B cell (primary cell): ENCODE measurements at regions not wholly inside any gene's neighbourhood (a gene's known extent, or its start where the extent isn't known, plus 50 kb on each side); places are given as distances from the start of the nearest gene placed in this dataset.

ENCODE experiments used
- ATAC-seq: fragments of 200-7000 bp; cut with Tn5 transposase; one replicate; pipeline ENCODE4 v1.10.0; 2021; ENCODE audit warnings: low read depth, mild to moderate bottlenecking, moderate number of reproducible peaks, moderate library complexity
- CTCF ChIA-PET: fragments of 350-600 bp; sonication (Branson Sonifier 250); formaldehyde crosslinking; loops from one replicate; lab custom pipeline; 2021; ENCODE audit warnings: antibody characterized with exemption, inconsistent platforms; lab: Charles Lee
- POLR2A ChIA-PET: fragments of 350-600 bp; sonication (Branson Sonifier 250); formaldehyde crosslinking; loops from one replicate; lab custom pipeline; 2021; ENCODE audit warnings: antibody characterized with exemption; lab: Charles Lee
- DNase-seq: peaks from one replicate; pipeline ENCODE4 v3.0.0; 2013
- H2AFZ ChIP-seq: 2 replicates; pipeline ENCODE4 v1.6.1; 2012; ENCODE audit warnings: mild to moderate bottlenecking, low read depth, low read length; ENCODE audit not compliant: insufficient read depth, poor library complexity, severe bottlenecking
- H3K27ac ChIP-seq, 2 donors: 1 replicate in 1 of 2; 2 replicates in 1 of 2; pipeline ENCODE4 v1.5.1; 2012 to 2013; ENCODE audit warnings: low read length in 2 of 2, mild to moderate bottlenecking in 2 of 2, moderate library complexity in 1 of 2
- H3K27me3 ChIP-seq, 4 experiments: fragments of 200-600 bp in 1 of 4; sonication (generic) in 1 of 4; replicated peaks in 1 of 4; 1 replicate in 2 of 4; 2 replicates in 2 of 4; pipeline versions ENCODE4 v1.6.1 to v1.7.0; 2013 to 2016; ENCODE audit warnings: low read length in 3 of 4, mild to moderate bottlenecking in 2 of 4, mixed read lengths in 1 of 4, moderate library complexity in 1 of 4; ENCODE audit not compliant: insufficient read depth in 4 of 4, control insufficient read depth in 3 of 4; ENCODE audit errors: control extremely low read depth in 1 of 4
- H3K36me3 ChIP-seq, 2 experiments: replicated peaks in 1 of 2; 1 replicate in 1 of 2; 2 replicates in 1 of 2; pipeline versions ENCODE4 v1.6.1 to v1.7.1; 2013; ENCODE audit warnings: low read length in 1 of 2; ENCODE audit not compliant: insufficient read depth in 2 of 2, control insufficient read depth in 1 of 2; ENCODE audit errors: control extremely low read depth in 1 of 2, extremely low read depth in 1 of 2
- H3K4me1 ChIP-seq, 2 donors: fragments of 200-600 bp in 1 of 2; sonication (generic) in 1 of 2; 1 replicate in 1 of 2; 2 replicates in 1 of 2; pipeline versions ENCODE4 v1.5.1 to v1.6.1; 2013 to 2017; ENCODE audit warnings: low read length in 2 of 2; ENCODE audit not compliant: control insufficient read depth in 2 of 2, insufficient read depth in 2 of 2
- H3K4me2 ChIP-seq: replicated peaks from 2 replicates; pipeline ENCODE3; 2012; ENCODE audit warnings: mild to moderate bottlenecking, low read depth, low read length; ENCODE audit not compliant: poor library complexity, severe bottlenecking
- H3K4me3 ChIP-seq, 5 experiments: fragments of 200-600 bp in 1 of 5; sonication (generic) in 1 of 5; 1 replicate in 3 of 5; 2 replicates in 2 of 5; pipeline versions ENCODE4 v1.5.1 to v1.7.0; 2011 to 2016; ENCODE audit warnings: low read length in 4 of 5, mild to moderate bottlenecking in 4 of 5, low read depth in 2 of 5, control low read depth in 1 of 5, moderate library complexity in 1 of 5; ENCODE audit not compliant: insufficient read depth in 1 of 5; ENCODE audit errors: control extremely low read depth in 1 of 5, extremely low read depth in 1 of 5
- H3K79me2 ChIP-seq: fragments of 200-600 bp; sonication (generic); one replicate; pipeline ENCODE4 v1.6.0; 2016; ENCODE audit warnings: low read length; ENCODE audit not compliant: control insufficient read depth, insufficient read depth
- H3K9ac ChIP-seq: fragments of 200-600 bp; sonication (generic); 2 replicates; pipeline ENCODE4 v1.6.1; 2017; ENCODE audit warnings: mild to moderate bottlenecking, low read length, moderate library complexity
- H3K9me3 ChIP-seq, 3 donors: one replicate each; pipeline versions ENCODE4 v1.6.1 to v1.7.1; 2013; ENCODE audit warnings: low read length in 2 of 3; ENCODE audit not compliant: control insufficient read depth in 2 of 3, insufficient read depth in 1 of 3; ENCODE audit errors: control extremely low read depth in 1 of 3
- H4K20me1 ChIP-seq: 2 replicates; pipeline ENCODE4 v1.6.0; 2012; ENCODE audit warnings: mild to moderate bottlenecking, low read length; ENCODE audit not compliant: insufficient read depth, control insufficient read depth, poor library complexity, severe bottlenecking
- H3K27ac Mint-ChIP-seq: one replicate; pipeline ENCODE4 v1.8.0; 2021; ENCODE audit warnings: mixed read lengths
- H3K27me3 Mint-ChIP-seq: one replicate; pipeline ENCODE4 v1.8.0; 2021; ENCODE audit warnings: mixed read lengths
- H3K4me1 Mint-ChIP-seq: one replicate; pipeline ENCODE4 v1.8.0; 2021; ENCODE audit warnings: mixed read lengths
- H3K4me3 Mint-ChIP-seq: one replicate; pipeline ENCODE4 v1.8.0; 2021; ENCODE audit warnings: mixed read lengths
- H3K9me3 Mint-ChIP-seq: one replicate; pipeline ENCODE4 v1.8.0; 2022; ENCODE audit warnings: mixed read lengths; ENCODE audit not compliant: insufficient read depth
- EZH2 ChIP-seq: IDR thresholded peaks from 2 replicates; pipeline ENCODE4 v1.6.1; 2012; ENCODE audit warnings: borderline replicate concordance, low read depth, mild to moderate bottlenecking, moderate library complexity, low read length; ENCODE audit not compliant: insufficient read depth, poor library complexity, severe bottlenecking
- WGBS: methylation state at CpG from one replicate; pipeline ENCODE4 v1.1.5; 2013; ENCODE audit warnings: missing lambda C conversion rate; ENCODE audit not compliant: insufficient coverage; 5-methylcytosine and 5-hydroxymethylcytosine counted together
- intact Hi-C: fragments of 100-400 bp; cut with micrococcal nuclease; formaldehyde crosslinking; loops from one replicate; pipeline ENCODE4 v1.10.0; 2022
- TF ChIP-seq, protein P1 (sequence below): fragments of 200-600 bp; IDR thresholded peaks from one replicate; pipeline ENCODE4 v1.8.0; 2022; ENCODE audit warnings: antibody characterized with exemption, mild to moderate bottlenecking

DNA sequence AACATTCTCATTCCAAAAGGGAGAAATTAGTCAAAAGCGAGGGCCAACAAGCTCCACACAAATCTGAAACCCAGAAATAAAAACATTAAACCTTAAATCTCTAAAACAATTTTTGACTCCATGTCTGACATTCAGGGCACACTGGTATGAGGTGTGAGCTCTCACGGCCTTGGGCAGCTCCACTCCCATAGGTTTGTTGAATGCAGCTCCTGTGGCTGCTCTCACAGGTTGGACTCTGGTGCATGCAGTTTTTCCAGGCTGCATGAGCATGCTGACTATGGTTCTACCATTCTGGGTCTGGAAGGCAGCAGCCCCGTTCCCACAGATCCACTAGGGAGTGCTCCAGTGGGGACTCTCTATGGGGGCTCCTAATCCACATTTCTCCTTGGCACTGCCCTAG, 887.1 kb upstream of the GHITM start:
- Mint-ChIP-seq H3K4me3 (no peak overlapping the region), H3K4me1 (no peaks in the 10 kb centered on the region), H3K9me3 (peaks cover 12% of the 10 kb centered on the region), H3K27me3 (no peaks in the 10 kb centered on the region), H3K27ac (no peak overlapping the region)
- no peak overlapping the region for H3K4me2 ChIP-seq
- no peak for ATAC-seq
- H3K27ac ChIP-seq: no peak overlapping the region
- no peaks in the 10 kb centered on the region for H3K36me3 ChIP-seq
- H3K4me3 ChIP-seq: no peak overlapping the region
- H3K79me2 ChIP-seq: no peaks in the 10 kb centered on the region
- H3K9me3 ChIP-seq: peaks cover 1 to 14% (median 9%) of the 10 kb centered on the region in 3 donors
- intact Hi-C loops: no loop called here
- POLR2A ChIA-PET: no interaction called here
- H2AFZ ChIP-seq: no peak overlapping the region
- no peaks in the 10 kb centered on the region for H4K20me1 ChIP-seq
- no peak for DNase-seq
- no peaks in the 10 kb centered on the region for H3K27me3 ChIP-seq
- H3K9ac ChIP-seq: no peak overlapping the region
- 79% methylated on average over 2 of the region's 3 CpGs for WGBS
- TF ChIP-seq, protein P1, sequence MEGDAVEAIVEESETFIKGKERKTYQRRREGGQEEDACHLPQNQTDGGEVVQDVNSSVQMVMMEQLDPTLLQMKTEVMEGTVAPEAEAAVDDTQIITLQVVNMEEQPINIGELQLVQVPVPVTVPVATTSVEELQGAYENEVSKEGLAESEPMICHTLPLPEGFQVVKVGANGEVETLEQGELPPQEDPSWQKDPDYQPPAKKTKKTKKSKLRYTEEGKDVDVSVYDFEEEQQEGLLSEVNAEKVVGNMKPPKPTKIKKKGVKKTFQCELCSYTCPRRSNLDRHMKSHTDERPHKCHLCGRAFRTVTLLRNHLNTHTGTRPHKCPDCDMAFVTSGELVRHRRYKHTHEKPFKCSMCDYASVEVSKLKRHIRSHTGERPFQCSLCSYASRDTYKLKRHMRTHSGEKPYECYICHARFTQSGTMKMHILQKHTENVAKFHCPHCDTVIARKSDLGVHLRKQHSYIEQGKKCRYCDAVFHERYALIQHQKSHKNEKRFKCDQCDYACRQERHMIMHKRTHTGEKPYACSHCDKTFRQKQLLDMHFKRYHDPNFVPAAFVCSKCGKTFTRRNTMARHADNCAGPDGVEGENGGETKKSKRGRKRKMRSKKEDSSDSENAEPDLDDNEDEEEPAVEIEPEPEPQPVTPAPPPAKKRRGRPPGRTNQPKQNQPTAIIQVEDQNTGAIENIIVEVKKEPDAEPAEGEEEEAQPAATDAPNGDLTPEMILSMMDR: no peak
- no peak for TF ChIP-seq EZH2
- CTCF ChIA-PET: no interaction called here
- no peaks in the 10 kb centered on the region for H3K4me1 ChIP-seq

- no peak overlapping the region for H2AFZ ChIP-seq
- CTCF ChIA-PET: no interaction called here
- no peak for TF ChIP-seq EZH2
- TF ChIP-seq, protein P1: no peak
Observed at GRCh38 chr10:83252596-83252995, 886.7 kb upstream of the GHITM start.

More at GRCh38 chr10:83252596-83252995, 886.7 kb upstream of the GHITM start:
- POLR2A ChIA-PET: no interaction called here
- Histone ChIP-seq H3K4me1 (no peaks in the 10 kb centered on the region), H3K4me2 (no peak overlapping the region), H3K4me3 (no peak overlapping the region), H3K79me2 (no peaks in the 10 kb centered on the region), H3K27me3 (no peaks in the 10 kb centered on the region), H4K20me1 (no peaks in the 10 kb centered on the region), H3K36me3 (no peaks in the 10 kb centered on the region), H3K9me3 (peaks cover 1 to 14% (median 9%) of the 10 kb centered on the region in 3 donors), H3K9ac (no peak overlapping the region), H3K27ac (no peak overlapping the region)
- H3K4me3 Mint-ChIP-seq: no peak overlapping the region
- H3K27me3 Mint-ChIP-seq: no peaks in the 10 kb centered on the region
- no peak overlapping the region for H3K27ac Mint-ChIP-seq
- intact Hi-C loops: no loop called here
- no peak for DNase-seq
- no peaks in the 10 kb centered on the region for H3K4me1 Mint-ChIP-seq
- ATAC-seq: no peak
- H3K9me3 Mint-ChIP-seq: peaks cover 12% of the 10 kb centered on the region
